Stimulated activated naive B cell treated with anti-CD40 and anti-IgM and Interleukin-4, amounts not matched to agents 10 μg/mL and 1 μg/mL and 100 μg/mL, for 72 hours (primary cell): ENCODE measurements at regions not wholly inside any gene's neighbourhood (a gene's known extent, or its start where the extent isn't known, plus 50 kb on each side); places are given as distances from the start of the nearest gene placed in this dataset.

Experiments
- ATAC-seq, 2 donors: fragments of 150-1000 bp; cut with Tn5 transposase; replicated peaks; 2 replicates each; pipeline ENCODE4 v1.10.0; 2021; ENCODE audit warnings: moderate library complexity in 1 of 2
- DNase-seq: peaks from one replicate; pipeline ENCODE4 v3.0.0; 2021
- H3K27ac Mint-ChIP-seq: one replicate; pipeline ENCODE4 v1.8.0; 2022; ENCODE audit warnings: mild to moderate bottlenecking, mixed read lengths
- H3K27me3 Mint-ChIP-seq, 2 donors: one replicate each; pipeline ENCODE4 v1.8.0; 2022; ENCODE audit warnings: mixed read lengths in 2 of 2
- H3K36me3 Mint-ChIP-seq, 2 donors: one replicate each; pipeline ENCODE4 v1.8.0; 2022; ENCODE audit warnings: mixed read lengths in 2 of 2, mild to moderate bottlenecking in 1 of 2
- H3K4me1 Mint-ChIP-seq, 2 donors: one replicate each; pipeline ENCODE4 v1.8.0; 2022; ENCODE audit warnings: mixed read lengths in 2 of 2, mild to moderate bottlenecking in 1 of 2
- H3K4me3 Mint-ChIP-seq, 2 donors: one replicate each; pipeline ENCODE4 v1.8.0; 2022; ENCODE audit warnings: mild to moderate bottlenecking in 2 of 2, mixed read lengths in 2 of 2, moderate library complexity in 1 of 2
- H3K9me3 Mint-ChIP-seq, 2 donors: one replicate each; pipeline ENCODE4 v1.8.0; 2022; ENCODE audit warnings: mixed read lengths in 2 of 2, mild to moderate bottlenecking in 1 of 2

DNA sequence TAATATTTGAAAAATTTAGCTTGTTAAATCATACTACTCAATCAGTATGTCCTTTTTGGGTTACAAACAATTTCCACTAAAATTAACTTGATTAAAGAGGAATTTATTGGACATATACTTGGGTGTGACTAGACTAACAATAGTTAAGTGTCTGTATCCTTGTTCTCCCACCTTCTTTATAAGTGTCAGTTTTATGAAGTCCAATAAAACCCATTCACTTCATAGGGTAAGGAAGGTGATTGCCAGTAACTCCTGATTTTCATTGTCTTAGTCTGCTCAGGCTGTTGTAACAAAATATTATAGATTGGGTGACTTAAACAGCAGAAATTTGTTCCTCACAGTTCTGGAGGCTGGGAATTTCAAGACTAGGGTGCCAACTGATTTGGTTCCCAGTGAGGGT, 800.0 kb downstream of the PDHA2 start:
- H3K9me3 Mint-ChIP-seq = peaks cover 7 to 12% of the 10 kb centered on the region in 2 donors
- no peak overlapping the region for H3K27ac Mint-ChIP-seq
- DNase-seq (no peak), ATAC-seq (no peak)
- H3K4me1 Mint-ChIP-seq = no peaks in the 10 kb centered on the region
- H3K4me3 Mint-ChIP-seq = no peak overlapping the region
- no peaks in the 10 kb centered on the region for H3K36me3 Mint-ChIP-seq
- H3K27me3 Mint-ChIP-seq = no peaks in the 10 kb centered on the region

DNA sequence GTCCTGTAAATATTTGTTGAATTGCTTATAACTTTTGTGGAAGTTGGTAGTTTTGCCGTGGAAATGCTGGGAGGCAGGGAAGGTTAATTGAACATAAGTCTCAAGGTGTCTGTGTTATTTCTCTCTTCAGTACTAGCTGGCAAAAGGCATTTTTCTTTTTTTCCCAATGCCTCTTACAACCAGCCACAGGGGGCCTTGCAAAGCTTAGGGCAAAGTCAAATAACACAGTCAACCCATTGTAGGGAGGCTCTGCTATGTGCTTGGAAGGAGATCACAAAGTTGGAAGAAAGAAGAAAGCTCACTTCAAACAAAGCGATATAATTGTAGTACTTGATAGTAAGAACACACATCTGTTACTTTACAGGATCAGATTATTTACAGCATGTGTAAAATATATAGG, 802.6 kb downstream of the PDHA2 start:
- DNase-seq (no peak), ATAC-seq (no peak)
- Mint-ChIP-seq H3K36me3 (no peaks in the 10 kb centered on the region), H3K4me3 (no peak overlapping the region), H3K27me3 (no peaks in the 10 kb centered on the region), H3K27ac (no peak overlapping the region), H3K4me1 (no peaks in the 10 kb centered on the region), H3K9me3 (peaks cover 4 to 13% of the 10 kb centered on the region in 2 donors)

- ATAC-seq (no peak), DNase-seq (no peak)
- no peaks in the 10 kb centered on the region for H3K36me3 Mint-ChIP-seq
- no peak overlapping the region for H3K27ac Mint-ChIP-seq
- no peaks in the 10 kb centered on the region for H3K27me3 Mint-ChIP-seq
- H3K9me3 Mint-ChIP-seq = peaks cover 5 to 6% of the 10 kb centered on the region in 2 donors
- H3K4me1 Mint-ChIP-seq = no peaks in the 10 kb centered on the region
- no peak overlapping the region for H3K4me3 Mint-ChIP-seq
These were observed 806.3 kb downstream of the PDHA2 start for GRCh38 chr4:96646146-96646545.

GRCh38 chr4:96649536-96649935, 809.6 kb downstream of the PDHA2 start:
- Mint-ChIP-seq H3K4me1 (no peaks in the 10 kb centered on the region), H3K27ac (no peak overlapping the region), H3K36me3 (no peaks in the 10 kb centered on the region), H3K9me3 (peaks cover 11 to 15% of the 10 kb centered on the region in 2 donors), H3K4me3 (no peak overlapping the region), H3K27me3 (no peaks in the 10 kb centered on the region)
- ATAC-seq = peak in 1 of 2 donors; percentile 21
- DNase-seq = no peak

GRCh38 chr4:96652158-96652557, 812.3 kb downstream of the PDHA2 start:
- peaks cover 10 to 12% of the 10 kb centered on the region in 2 donors for H3K9me3 Mint-ChIP-seq
- no peaks in the 10 kb centered on the region for H3K27me3 Mint-ChIP-seq
- DNase-seq (no peak), ATAC-seq (no peak)
- H3K27ac Mint-ChIP-seq = no peak overlapping the region
- H3K4me1 Mint-ChIP-seq = no peaks in the 10 kb centered on the region
- H3K36me3 Mint-ChIP-seq = no peaks in the 10 kb centered on the region
- no peak overlapping the region for H3K4me3 Mint-ChIP-seq

DNA sequence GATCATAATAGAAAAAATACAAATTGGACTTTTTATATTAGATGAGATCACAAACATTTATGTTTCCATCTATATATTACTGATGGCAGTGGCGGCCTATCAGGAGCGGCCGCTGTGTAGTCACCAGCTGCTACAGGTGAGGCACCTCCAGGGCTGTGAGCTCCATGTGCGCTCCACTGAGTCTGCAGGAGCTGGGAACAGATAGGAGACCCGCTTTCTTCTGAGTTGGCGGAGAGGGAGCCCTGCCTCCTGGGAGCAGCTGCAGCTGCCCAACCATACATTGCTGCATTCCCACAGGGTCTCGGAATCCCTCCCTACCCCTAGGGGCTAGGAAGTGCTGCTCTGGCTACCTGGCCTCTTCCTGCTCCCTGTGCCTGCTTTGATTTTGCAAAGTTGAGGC, 812.9 kb downstream of the PDHA2 start:
- ATAC-seq = no peak
- H3K4me1 Mint-ChIP-seq = no peaks in the 10 kb centered on the region
- H3K27ac Mint-ChIP-seq = no peak overlapping the region
- H3K4me3 Mint-ChIP-seq = no peak overlapping the region
- DNase-seq = no peak
- no peaks in the 10 kb centered on the region for H3K36me3 Mint-ChIP-seq
- peaks cover 9 to 10% of the 10 kb centered on the region in 2 donors for H3K9me3 Mint-ChIP-seq
- no peaks in the 10 kb centered on the region for H3K27me3 Mint-ChIP-seq

DNA sequence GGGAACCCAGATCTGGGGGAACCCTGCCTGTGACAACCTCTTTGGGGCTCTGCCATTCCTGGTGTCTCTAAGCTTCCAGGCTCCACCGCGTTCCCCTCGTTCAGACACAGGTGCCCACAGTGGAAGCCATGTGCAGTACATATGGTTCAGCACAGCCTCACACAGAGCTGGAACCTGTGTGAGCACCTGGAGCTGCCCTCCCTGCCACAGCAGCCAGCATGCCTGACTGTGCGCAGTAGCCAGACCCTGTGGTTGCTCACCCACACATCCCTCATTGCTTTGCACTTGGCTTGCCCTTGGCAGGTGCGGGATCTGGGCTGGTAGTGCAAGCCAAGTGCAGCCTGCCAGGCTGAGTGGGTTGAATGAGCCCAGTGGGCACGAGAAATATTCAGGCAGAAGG, 814.2 kb downstream of the PDHA2 start:
- Mint-ChIP-seq H3K4me1 (no peaks in the 10 kb centered on the region), H3K27ac (no peak overlapping the region), H3K4me3 (no peak overlapping the region), H3K9me3 (peaks cover 9% of the 10 kb centered on the region in 2 donors), H3K36me3 (no peaks in the 10 kb centered on the region), H3K27me3 (no peaks in the 10 kb centered on the region)
- no peak for DNase-seq
- no peak for ATAC-seq

- H3K9me3 Mint-ChIP-seq = peaks cover 0 to 3% of the 10 kb centered on the region in 2 donors
- H3K4me3 Mint-ChIP-seq = no peak overlapping the region
- no peaks in the 10 kb centered on the region for H3K4me1 Mint-ChIP-seq
- DNase-seq (no peak), ATAC-seq (no peak)
- no peaks in the 10 kb centered on the region for H3K36me3 Mint-ChIP-seq
- no peak overlapping the region for H3K27ac Mint-ChIP-seq
- H3K27me3 Mint-ChIP-seq = no peaks in the 10 kb centered on the region
These were observed 830.5 kb downstream of the PDHA2 start for GRCh38 chr4:96670381-96670780.

- DNase-seq (no peak), ATAC-seq (no peak)
- Mint-ChIP-seq H3K27ac (no peak overlapping the region), H3K4me1 (no peaks in the 10 kb centered on the region), H3K36me3 (no peaks in the 10 kb centered on the region), H3K27me3 (no peaks in the 10 kb centered on the region), H3K9me3 (peaks cover 2 to 5% of the 10 kb centered on the region in 2 donors), H3K4me3 (no peak overlapping the region)
These were observed 835.5 kb downstream of the PDHA2 start for GRCh38 chr4:96675416-96675815.

DNA sequence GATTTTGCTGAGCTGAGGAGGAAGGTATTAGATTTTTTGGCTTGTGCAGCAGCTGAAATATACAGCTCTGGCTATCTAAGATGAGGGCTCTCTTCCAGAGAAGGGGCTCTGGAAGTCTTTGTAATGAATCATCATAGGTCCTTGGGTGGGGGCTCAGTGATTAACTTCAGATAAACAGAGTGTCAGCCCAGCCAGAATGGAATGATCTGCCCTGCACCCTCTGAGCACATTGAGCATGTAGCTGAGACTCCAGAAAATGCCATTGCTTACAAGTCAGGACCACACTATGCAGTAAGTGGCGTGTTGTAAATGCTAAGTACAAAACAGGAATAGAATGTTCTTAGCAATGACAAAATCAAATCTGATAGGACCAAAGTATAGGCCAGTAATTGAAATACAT, 836.0 kb downstream of the PDHA2 start:
- ATAC-seq (no peak), DNase-seq (no peak)
- H3K36me3 Mint-ChIP-seq = no peaks in the 10 kb centered on the region
- H3K9me3 Mint-ChIP-seq = peaks cover 2 to 5% of the 10 kb centered on the region in 2 donors
- H3K27me3 Mint-ChIP-seq = no peaks in the 10 kb centered on the region
- H3K4me1 Mint-ChIP-seq = no peaks in the 10 kb centered on the region
- H3K4me3 Mint-ChIP-seq = no peak overlapping the region
- no peak overlapping the region for H3K27ac Mint-ChIP-seq

DNA sequence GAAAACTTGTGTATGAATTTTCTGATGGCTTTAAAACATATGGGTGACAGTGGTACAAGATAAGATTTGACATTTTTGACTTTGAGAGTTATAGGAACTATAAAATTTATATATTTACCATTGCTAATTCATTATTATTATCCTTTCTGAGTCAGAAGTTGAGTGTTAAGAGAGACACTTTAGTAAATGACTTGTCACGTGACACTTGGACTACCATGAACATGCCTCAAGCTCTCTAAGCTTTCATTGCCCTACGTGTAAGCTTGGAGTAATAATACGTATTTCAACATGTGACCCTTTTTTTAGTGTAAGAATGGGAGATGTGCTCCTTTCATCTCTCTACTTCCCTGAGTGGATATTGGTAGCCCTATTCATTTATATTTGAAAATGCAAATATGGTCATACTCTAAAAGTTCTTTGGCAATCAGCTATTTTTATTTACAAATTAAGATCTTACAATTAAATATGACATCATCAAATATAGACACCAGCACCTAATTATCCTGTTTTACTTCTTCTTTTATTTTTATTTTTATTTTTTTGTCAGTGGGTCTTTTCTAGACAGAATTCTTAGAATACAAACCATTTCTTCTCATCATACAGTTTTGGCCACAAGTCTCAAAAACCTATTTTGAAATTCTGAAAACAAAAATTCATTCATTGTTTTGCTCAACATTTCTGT, 837.0 kb downstream of the PDHA2 start:
- Mint-ChIP-seq H3K9me3 (peaks cover 2 to 5% of the 10 kb centered on the region in 2 donors), H3K4me1 (no peaks in the 10 kb centered on the region), H3K27ac (no peak overlapping the region), H3K36me3 (no peaks in the 10 kb centered on the region), H3K27me3 (no peaks in the 10 kb centered on the region), H3K4me3 (no peak overlapping the region)
- ATAC-seq (no peak), DNase-seq (no peak)

DNA sequence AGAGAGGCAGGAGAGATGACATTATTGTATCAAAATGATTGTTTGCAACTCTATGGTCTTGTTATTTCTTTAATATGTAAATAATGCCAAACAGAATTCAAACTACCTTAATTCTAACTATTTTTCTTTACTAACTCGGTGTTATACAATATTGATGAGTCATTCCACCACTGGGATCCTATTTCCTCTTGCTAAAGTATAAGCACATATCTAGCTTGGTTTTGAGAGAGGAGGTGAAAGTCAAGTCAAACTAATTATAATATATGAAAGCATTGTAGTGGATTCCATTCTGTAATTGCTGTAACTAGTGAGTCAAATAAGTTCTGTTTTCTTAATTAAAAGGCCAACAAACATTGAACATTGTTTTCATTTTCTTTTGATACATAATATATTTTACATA, 837.6 kb downstream of the PDHA2 start:
- Mint-ChIP-seq H3K9me3 (peaks cover 2 to 5% of the 10 kb centered on the region in 2 donors), H3K27ac (no peak overlapping the region), H3K4me3 (no peak overlapping the region), H3K36me3 (no peaks in the 10 kb centered on the region), H3K4me1 (no peaks in the 10 kb centered on the region), H3K27me3 (no peaks in the 10 kb centered on the region)
- no peak for ATAC-seq
- no peak for DNase-seq

GRCh38 chr4:96681218-96681617, 841.3 kb downstream of the PDHA2 start:
- Mint-ChIP-seq H3K27me3 (no peaks in the 10 kb centered on the region), H3K4me1 (no peaks in the 10 kb centered on the region), H3K36me3 (no peaks in the 10 kb centered on the region), H3K27ac (no peak overlapping the region), H3K9me3 (peaks cover 0 to 2% of the 10 kb centered on the region in 2 donors), H3K4me3 (no peak overlapping the region)
- ATAC-seq (no peak), DNase-seq (no peak)

- ATAC-seq (no peak), DNase-seq (no peak)
- Mint-ChIP-seq H3K27ac (no peak overlapping the region), H3K9me3 (peaks cover 0 to 3% of the 10 kb centered on the region in 2 donors), H3K36me3 (no peaks in the 10 kb centered on the region), H3K4me1 (no peaks in the 10 kb centered on the region), H3K27me3 (no peaks in the 10 kb centered on the region), H3K4me3 (no peak overlapping the region)
These were observed 845.8 kb downstream of the PDHA2 start for GRCh38 chr4:96685691-96686090.

DNA sequence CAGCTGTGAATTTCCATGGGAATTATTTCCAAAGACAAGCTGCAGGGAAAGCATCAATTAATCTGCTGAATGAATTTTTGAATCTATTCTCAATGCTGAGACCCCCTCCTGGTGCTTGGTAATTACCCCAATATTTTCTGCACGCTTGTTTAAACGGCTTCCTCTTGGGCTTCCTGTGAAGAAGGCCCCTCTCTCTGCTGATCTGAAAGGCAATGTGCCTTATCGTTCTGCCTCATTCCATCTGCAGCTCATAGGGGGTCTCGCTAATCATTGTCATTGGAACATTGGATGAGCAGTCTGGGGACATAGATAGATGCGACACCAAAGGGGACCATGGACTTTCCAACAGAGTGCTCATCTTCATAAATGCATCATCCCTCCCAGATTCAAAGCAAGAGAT, 851.6 kb downstream of the PDHA2 start:
- H3K27ac Mint-ChIP-seq = no peak overlapping the region

GRCh38 chr4:96698831-96699230, 858.9 kb downstream of the PDHA2 start:
- ATAC-seq = no peak

More for the DNA sequence above, 851.6 kb downstream of the PDHA2 start:
- H3K36me3 Mint-ChIP-seq = no peaks in the 10 kb centered on the region
- no peaks in the 10 kb centered on the region for H3K27me3 Mint-ChIP-seq
- DNase-seq (no peak), ATAC-seq (no peak)
- H3K4me1 Mint-ChIP-seq = no peaks in the 10 kb centered on the region
- peaks cover 5 to 8% of the 10 kb centered on the region in 2 donors for H3K9me3 Mint-ChIP-seq
- no peak overlapping the region for H3K4me3 Mint-ChIP-seq

More at GRCh38 chr4:96698831-96699230, 858.9 kb downstream of the PDHA2 start:
- Mint-ChIP-seq H3K4me3 (no peak overlapping the region), H3K27me3 (no peaks in the 10 kb centered on the region), H3K27ac (no peak overlapping the region), H3K9me3 (peaks cover 0 to 2% of the 10 kb centered on the region in 2 donors), H3K4me1 (no peaks in the 10 kb centered on the region), H3K36me3 (no peaks in the 10 kb centered on the region)
- no peak for DNase-seq
